ENCODE measurements at regions not wholly inside any gene's neighbourhood (a gene's known extent, or its start where the extent isn't known, plus 50 kb on each side); places are given as distances from the start of the nearest gene placed in this dataset.

- FAIRE-seq, result no peak
These were observed 175.9 kb downstream of the ZDHHC21 start for GRCh38 chr9:14517154-14517906.

GRCh38 chr9:14516656-14517055, 176.6 kb downstream of the ZDHHC21 start:
- no peak for FAIRE-seq

GRCh38 chr9:14515571-14516198, 177.5 kb downstream of the ZDHHC21 start:
- FAIRE-seq, result no peak

- FAIRE-seq, result no peak
These were observed 178.2 kb downstream of the ZDHHC21 start for GRCh38 chr9:14515049-14515448.

GRCh38 chr9:14512942-14513341, 180.3 kb downstream of the ZDHHC21 start:
- no peak for FAIRE-seq

GRCh38 chr9:14511452-14511851, 181.8 kb downstream of the ZDHHC21 start:
- FAIRE-seq, result no peak

- FAIRE-seq, result no peak
These were observed 184.3 kb downstream of the ZDHHC21 start for GRCh38 chr9:14508884-14509283.

- no peak for FAIRE-seq
These were observed 187.4 kb upstream of the NFIB start for GRCh38 chr9:14501366-14501765.

- no peak for FAIRE-seq
These were observed 186.8 kb upstream of the NFIB start for GRCh38 chr9:14500705-14501104.

GRCh38 chr9:14499976-14500375, 186.0 kb upstream of the NFIB start:
- no peak for FAIRE-seq

GRCh38 chr9:14498824-14499223, 184.9 kb upstream of the NFIB start:
- no peak for FAIRE-seq

GRCh38 chr9:14497476-14497875, 183.5 kb upstream of the NFIB start:
- FAIRE-seq, result no peak

GRCh38 chr9:14488421-14489190, 174.7 kb upstream of the NFIB start:
- FAIRE-seq, result no peak

- no peak for FAIRE-seq
These were observed 173.7 kb upstream of the NFIB start for GRCh38 chr9:14487547-14488185.

GRCh38 chr9:14485366-14485765, 171.4 kb upstream of the NFIB start:
- no peak for FAIRE-seq

GRCh38 chr9:14482856-14483255, 168.9 kb upstream of the NFIB start:
- FAIRE-seq, result no peak

GRCh38 chr9:14480526-14480925, 166.6 kb upstream of the NFIB start:
- no peak for FAIRE-seq

- FAIRE-seq, result no peak
These were observed 165.2 kb upstream of the NFIB start for GRCh38 chr9:14479163-14479560.

GRCh38 chr9:14478175-14479162, 164.5 kb upstream of the NFIB start:
- no peak for FAIRE-seq

- no peak for FAIRE-seq
These were observed 157.1 kb upstream of the NFIB start for GRCh38 chr9:14471041-14471440.

- FAIRE-seq, result no peak
These were observed 153.9 kb upstream of the NFIB start for GRCh38 chr9:14467675-14468374.
